ENCODE measurements at regions not wholly inside any gene's neighbourhood (a gene's known extent, or its start where the extent isn't known, plus 50 kb on each side); places are given as distances from the start of the nearest gene placed in this dataset.
A peak's percentile ranks its signal among the peaks of the same experiment; 100 is the strongest.
"Not testable (repeated sequence)": the region's sequence is repeated elsewhere in the genome, so short reads cannot be mapped to it uniquely, and the experiment has no call there.

DNA sequence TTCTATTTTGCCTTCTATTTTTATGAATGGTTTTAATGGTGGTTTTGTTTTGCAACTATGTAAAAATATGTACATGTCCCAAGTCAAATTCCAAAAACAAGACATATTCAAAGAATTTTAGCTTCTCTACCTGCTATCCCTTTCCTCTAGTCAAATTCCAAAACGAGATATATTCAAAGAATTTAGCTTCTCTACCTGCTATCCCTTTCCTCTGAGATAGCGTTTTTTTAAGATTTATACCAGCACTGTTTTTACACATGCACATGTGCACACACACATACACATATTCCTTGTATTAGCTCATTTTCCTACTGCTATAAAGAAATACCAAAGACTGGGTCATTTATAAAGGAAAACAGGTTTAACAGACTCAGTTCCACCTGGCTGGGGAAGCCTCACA is 199.1 kb upstream of the ARL4C start:
- DNase-seq (ENCODE audit: low read depth in 2 of 2), result no peak

DNA sequence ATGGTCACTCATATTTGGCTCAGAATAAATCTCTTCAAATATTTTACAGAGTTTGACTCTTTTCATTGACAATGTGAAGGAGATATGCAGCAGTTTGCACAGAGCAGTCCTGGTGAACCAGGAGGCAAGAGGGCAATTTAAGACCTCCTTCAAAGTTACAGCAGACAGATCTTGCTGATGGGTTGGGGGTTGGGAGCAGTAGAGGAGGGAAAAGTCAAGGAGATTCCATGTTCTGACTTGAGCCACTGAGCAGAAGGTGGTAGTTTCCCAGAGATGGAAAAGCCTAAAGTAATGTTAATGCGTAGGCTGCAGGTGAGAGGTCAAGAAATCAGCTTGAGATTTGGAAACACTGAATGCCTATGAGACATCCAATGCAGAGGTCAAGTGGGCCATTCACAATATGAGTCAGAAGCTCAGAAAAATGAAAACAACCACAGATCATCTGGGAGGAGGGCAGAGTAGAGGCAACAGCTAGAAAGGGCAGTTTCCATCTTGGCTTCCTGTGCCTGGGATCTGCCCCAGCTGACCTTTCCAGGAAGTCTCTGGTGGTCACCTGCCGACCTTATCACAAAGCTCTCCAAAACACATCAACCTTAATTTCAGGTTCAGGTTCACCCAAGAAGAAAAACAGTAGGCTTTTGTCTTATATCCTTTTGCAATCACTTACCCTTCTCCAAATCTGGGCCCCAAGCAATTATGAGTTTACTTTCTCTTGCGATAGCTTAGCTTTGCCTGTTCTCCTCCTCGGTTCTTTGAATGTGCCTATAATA is 197.5 kb upstream of the ARL4C start:
- peak; percentile 14 to 88 for DNase-seq (ENCODE audit: low read depth in 2 of 2)

DNA sequence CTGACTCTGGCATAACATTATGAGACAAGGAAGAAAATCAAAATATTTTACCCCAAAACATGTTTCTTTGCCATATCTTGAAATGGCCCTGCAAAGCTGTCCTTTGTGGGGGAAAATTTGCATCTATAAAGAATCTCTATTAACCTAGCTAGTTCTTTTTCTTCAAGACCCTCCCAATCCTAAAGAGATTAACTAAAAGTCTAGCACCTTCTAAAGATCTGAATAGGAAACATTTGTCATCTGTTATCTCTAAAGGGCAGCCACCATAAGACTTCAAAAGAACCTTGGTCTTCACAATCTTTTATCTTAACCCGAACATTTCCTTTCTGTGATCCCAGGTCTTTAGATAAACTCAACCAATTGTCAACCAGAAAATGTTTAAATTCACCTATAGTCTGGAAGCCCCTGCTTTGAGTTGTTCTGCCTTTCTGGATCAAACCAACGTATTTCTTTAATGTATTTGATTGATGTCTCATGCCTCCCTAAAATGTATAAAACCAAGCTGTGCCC is 196.9 kb upstream of the ARL4C start:
- DNase-seq (ENCODE audit: low read depth in 2 of 2), result not testable (repeated sequence)

DNA sequence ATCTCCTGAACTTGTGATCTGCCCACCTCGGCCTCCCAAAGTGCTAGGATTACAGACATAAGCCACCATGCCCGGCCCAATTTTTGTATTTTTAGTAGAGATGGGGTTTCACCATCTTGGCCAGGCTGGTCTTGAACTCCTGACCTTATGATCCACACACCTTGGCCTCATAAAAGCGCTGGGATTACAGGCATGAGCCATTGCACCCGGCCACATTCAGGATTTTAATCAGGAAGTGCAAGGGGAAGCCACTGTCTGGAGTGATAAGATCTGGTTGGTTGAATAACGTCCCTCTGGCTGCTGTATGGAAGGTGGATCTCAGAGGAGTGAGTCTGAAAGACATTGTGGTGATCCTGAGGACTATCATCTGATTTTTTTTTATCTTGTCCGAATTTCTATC is 196.3 kb upstream of the ARL4C start:
- DNase-seq (ENCODE audit: low read depth in 2 of 2), result peak in 1 of 2 donors; percentile 44

DNA sequence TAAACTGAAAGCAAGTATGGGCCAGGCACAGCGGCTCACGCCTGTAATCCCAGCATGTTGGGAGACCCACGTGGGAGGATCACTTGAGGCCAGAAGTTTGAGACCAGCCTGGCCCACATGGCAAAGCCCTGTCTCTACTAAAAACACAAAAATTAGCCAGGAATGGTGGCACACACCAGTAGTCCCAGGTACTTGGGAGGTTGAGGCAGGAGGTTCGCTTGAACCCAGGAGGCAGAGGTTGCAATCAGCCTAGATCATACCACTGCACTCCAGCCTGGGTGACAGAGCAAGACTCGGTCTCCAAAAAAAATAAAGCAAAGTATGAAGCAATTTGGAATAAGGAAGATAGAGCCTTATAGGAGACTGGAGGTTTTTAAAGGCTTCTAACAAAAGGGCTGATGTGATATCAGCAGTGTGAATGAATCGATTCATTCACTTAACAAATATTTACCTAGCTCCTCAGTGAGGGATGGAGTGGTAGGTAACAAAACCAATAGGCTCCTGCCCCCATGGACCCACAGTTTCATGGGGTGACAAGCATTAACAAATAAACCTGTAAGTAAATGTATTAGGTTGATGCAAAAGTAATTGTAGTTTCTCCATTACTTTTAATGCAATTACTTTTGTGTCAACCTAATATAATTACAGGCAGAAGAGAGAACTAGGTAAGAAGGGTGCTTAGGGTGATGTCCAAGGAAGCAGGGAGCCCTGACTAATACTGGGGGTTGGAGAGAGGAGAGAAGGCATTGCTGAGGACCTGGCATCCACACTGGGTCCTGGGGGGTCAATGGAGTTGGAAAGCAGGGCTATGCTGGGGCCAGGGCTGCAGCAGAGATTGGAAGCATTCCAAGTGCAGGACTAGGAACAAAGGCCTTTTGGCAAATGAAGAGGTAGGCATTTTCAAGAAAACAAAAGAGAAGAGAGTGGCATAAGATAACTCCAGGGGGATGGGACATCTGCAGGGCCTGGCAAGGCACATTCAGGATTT is 195.4 kb upstream of the ARL4C start:
- DNase-seq (ENCODE audit: low read depth in 2 of 2), result no peak

DNA sequence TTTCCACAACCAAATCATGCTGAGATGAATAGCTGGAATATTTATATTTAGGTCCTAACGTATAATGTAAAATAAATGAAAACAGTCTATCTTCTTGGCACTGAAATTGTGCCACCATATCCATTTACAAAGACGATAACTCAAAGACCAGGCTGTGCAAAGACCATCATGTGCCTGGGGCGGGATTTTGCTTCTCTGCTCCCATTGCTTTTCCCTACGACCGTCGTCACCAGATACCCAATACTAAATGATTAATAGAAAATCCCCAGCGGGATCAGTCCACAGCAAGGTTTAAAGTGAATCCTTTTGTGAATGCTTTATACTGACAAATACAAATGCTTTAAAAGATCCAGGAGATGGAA is 194.3 kb upstream of the ARL4C start:
- DNase-seq (ENCODE audit: low read depth in 2 of 2), result no peak

DNA sequence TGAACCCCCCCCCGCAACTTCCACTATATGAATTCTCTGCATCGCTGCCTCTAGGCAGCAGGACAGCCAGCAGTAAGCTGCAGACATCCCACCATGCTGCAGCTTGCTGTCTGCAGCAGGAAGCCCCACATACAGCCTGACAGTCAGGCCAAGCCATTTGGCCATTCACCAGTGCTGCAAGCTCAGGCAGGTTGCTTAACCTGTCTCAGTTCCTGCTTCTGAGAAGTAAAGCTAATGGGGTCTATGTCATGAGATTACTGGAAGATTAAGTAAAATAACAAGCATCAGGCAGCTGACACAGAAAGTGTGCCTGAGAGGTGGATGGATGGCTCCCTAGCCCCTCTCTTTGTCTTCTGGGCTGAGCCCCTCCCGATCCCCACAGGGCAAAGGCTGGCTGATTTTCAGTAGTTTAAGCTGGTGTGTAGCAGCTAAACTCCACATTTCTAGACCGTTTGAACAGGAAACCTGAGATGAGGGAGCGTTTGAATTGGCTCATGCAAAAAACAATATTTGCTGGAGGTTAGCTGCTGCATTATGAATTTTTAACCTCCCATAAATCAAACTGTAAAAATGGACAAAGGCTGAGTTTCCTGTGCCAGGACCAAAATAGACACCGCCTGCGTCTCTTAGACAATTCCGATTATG is 193.8 kb upstream of the ARL4C start:
- DNase-seq (ENCODE audit: low read depth in 2 of 2), result peak; percentile 93 to 96

DNA sequence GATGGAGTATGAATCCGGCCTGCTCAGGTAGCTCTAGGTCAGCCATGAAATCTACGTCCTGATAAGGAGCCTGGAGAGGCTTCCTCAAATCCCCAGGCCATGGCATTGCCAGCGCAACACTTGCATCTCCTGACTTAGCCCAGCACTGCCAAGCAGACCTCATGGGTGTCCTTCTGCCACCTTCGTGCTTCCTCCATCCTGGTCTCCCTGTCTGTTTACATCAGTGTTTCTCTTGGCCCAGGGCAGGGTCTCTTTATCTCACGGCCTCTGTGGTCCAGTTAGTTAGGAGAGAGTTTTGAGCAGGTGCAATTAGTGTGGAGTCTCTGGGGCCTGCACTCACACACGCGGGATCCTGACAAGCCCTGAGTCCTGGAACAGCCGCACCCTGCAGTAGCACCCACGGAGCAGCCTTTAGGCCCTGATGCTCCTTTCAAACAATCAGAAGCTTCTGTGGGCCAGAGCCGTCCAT is 193.1 kb upstream of the ARL4C start:
- no peak for DNase-seq (ENCODE audit: low read depth in 2 of 2)

DNA sequence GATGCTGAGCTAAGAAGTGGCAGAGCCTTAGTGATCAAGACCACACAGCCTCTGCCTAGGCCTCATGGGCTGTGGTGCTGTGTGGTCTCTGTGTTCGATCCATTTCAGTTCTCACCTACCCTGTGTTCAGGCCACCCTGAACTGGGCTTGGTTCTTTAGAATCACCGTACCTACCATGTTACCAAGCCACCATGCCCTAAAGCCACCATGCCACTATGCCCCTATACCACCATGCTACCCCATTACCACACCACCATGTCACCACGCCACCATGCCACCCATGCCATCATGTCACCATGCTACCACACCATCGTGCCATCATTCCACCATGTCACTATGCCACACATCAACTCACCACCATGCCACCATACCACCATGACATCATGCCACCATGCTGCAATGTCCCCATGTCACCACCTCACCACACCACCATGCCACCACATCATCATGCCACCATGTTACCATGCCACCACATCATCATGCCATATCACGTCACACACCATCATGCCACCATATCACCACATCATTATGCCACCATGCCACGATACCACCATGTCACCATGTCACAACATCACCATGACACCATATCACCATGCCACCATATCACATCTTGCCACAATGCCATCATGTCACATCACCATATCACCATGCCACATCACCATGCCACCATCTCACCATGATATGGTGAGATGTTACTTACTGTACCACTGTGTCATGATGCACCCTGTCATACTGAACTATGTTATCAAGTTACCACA is 191.0 kb upstream of the ARL4C start:
- DNase-seq (ENCODE audit: low read depth in 2 of 2), result no peak

DNA sequence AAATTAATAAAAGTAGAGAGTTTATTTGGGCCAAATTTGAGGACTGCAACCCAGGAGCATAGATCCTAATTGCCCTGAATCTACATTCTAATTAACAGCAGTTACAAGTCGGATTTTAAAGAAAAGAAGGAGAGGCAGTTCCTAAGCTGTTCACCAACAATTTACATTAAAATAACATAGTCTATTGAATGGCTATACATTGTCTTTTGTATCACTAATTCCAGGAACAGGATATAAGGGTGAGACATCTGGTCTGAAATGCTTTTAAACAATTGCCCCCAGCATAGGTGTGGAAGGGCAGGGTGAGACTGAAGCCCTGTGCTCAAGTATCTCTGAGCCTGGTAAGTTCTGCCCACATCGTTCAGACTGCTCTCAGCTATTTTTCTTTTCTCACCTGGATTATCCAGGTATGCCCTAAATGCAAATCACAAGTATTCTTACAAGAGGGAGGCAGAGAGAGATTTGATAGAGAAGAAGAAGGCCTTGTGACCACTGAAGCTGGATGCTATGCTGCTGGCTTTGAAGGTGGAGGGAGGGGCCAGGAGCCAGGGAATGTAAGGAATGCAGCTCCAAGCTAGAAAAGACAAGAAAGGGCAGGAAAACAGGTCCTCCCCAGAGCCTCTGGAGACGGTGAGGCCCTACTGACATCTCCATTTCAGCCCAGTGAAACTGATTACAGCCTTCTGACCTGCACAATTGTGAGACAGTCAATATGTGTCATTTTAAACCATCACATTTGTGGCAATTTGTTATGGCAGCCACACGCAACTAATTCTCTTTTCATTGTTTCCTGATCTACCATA is 189.4 kb upstream of the ARL4C start:
- DNase-seq (ENCODE audit: low read depth in 2 of 2), result peak in 1 of 2 donors; percentile 13

DNA sequence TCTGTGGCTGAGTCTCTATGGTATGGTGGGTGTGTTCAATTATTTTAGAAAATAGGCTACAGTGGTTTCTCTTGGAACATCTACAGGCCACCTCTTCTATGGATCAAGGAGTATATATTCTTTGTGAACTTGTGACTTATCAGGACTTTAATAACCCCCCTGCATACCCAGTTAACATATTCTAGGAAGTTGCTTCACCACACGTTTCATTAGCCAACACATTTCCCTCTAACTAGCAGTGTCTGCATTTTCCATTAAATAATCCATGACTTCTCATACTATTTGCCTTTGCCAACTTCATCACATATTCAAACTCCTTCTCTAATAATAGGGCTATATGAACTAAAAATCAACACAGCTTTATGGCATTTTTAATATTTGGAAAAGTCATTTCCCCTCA is 187.6 kb upstream of the ARL4C start:
- DNase-seq (ENCODE audit: low read depth in 2 of 2), result peak in 1 of 2 donors; percentile 44

DNA sequence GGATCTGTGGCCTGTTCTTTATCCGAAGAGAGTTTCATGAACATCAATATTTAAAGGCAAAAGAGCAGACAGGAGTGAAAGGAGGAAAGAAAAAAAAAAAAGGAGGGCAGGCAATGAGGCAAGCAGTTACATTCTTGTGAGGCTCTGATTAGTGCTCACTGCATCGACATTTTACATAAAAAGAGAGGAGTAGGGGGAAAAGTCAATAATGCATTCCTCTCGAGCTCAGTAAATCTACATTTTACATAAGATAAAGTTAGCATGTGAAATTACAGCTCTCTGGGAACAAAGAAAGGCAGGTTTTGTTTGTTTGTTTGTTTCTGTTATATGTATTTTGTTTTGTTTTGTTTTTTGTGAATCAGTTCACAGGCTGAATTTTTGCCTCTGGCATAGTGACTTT is 187.1 kb upstream of the ARL4C start:
- DNase-seq (ENCODE audit: low read depth in 2 of 2), result no peak

DNA sequence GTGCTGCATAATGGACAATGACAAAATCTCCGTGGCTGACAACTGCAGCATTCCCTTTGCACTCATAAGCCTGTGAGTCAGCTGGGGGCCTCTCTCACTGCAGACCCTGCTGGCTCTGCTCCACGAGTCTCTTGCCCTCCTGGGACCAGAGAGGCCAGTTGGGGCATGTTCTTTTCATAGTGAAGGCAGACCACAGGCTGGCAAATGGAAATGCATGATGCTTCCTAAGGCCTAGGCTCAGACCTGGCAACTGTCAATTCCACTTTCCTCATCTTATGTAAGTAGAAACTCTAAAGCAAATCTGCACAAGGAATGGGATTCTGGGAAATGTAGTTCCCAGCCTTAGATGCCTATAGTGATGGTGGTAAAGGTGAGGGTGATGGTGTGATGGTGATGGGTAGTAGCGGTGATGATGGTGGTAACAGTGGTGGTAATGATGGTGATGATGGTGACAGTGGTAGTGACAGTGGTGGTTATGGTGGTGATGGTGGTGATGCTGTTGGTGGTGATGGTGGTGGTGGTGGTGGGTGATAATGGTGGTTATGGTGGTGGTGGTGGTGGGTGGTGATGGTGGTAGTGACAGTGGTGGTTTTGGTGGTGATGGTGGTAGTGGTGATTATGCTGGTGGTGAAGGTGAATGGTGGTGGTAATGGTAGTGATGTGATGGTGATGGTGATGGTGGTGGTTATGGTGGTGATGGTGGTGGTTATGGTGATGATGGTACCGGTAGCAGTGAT is 185.8 kb upstream of the ARL4C start:
- no peak for DNase-seq (ENCODE audit: low read depth in 2 of 2)

DNA sequence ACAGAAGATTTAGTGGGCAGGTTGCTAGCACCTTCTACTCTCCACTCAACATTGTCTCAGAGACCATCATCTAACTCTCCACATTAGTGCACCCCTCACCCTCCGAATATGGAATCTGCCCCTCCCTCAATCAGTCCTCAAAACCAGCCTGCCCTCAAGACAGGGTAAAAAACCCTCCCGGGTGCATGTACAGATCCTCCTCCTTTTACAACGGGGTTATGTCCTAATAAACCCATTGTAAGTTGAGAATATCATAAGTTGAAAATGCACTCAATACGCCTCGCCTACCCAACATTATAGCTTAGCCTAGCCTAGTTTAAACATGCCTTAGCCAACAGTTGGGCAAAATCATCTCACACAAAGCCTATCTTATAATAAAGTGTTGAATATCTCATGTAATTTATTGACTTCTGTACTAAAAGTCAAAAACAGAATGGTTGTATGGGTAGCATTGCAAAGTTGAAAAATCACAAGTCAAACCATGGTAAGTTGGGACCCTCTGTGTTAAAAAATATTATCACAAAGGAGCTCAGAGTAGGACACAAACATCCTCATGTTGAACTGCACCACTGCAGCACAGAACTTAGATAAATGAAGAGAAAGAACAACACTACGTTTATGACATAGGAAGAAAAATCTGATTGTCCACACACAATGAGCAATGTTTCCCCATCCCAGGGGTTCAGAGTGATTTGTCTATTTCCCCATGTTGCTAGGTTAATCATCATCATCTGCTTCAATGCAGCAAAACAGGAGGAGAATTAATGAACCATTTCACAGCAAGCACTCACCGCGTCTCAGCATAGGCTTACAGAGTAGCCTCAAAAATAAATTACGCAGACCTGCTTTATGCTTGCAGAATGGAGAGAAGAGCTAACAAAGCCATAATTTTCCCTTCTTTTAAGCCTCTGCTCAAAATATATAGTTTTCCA is 184.1 kb upstream of the ARL4C start:
- peak in 1 of 2 donors; percentile 12 for DNase-seq (ENCODE audit: low read depth in 2 of 2)

DNA sequence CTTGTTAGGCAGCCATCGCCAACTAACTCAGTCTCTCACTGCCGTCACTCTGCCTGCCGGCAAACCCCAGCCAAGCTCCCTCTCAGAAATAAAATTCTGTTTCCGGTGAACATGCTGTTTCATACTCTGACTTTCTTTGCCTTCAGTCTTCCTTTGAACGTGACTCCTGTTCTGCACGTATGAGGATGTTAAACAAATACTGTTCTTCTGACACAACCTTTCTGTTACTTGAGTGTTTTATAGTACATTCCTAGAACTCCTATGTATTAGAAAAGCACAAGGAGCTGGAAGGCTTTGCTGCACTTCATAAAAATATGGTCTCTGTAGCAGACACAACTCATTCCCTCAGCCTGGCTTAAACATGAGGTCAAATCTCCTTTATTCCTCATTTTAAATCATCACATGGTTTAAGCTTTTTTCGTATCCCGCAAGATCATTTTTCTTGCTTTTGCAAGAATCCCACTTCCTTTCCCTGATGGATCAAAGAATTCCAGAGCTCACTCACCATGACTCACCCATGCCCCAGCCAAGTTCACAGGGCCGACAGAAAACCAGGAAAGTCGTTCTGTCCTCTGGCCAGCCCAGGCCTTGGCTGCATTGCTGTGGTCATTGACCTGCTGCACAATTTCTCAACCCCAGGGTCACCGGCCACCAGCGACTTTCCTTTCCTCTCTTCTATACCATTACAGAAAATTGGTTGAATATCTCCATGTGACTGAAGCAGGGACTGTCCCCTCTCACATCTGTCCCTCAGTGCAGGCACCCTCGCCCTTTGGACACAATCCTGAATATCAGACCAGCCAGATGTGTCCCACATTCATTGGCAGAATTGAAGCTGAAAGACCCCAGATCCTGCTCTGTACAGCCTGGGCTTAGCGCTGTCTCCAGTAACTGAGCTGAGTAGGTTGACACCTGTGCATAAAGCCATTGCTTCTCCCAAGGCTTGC is 183.1 kb upstream of the ARL4C start:
- peak; percentile 74 to 96 for DNase-seq (ENCODE audit: low read depth in 2 of 2)

DNA sequence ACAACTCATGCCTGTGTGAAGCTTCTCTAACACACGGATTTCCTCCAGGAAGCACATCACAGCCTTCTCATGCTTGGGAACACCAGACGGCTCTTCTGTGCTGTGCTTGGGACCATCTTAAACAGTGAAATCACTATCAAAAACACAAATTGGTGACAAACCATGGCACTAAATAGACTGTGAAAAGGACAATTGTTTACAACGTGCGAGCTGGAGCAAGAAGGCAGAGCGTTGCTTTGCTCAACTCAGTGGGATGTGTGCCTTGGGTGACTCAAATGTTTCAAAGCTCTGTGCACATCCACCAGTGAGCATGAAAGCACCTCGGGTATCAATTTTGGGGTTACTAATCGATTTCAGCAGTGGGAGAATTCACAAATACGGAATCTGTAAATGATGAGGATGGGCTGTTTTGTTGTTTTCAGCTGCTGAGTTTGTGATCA is 182.4 kb upstream of the ARL4C start:
- DNase-seq (ENCODE audit: low read depth in 2 of 2), result peak in 1 of 2 donors; percentile 67

DNA sequence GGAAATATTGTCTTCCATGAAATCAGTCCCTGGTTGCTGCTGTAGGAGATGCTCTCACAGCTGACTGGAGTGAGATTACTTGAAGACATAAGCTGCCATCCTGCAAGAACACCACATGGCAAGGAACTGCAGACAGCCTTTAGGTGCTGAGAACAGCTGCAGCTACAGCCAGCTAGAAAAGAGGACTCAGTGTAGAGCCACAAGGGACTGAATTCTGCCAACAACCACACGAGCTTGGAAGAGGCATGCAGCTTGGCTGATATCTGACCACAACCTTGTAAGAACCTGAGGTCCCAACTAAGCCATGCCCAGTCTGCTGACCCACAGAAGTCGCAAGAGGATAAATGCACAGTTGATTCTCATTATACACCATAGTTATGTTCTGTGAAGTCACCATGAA is 181.8 kb upstream of the ARL4C start:
- peak in 1 of 2 donors; percentile 12 for DNase-seq (ENCODE audit: low read depth in 2 of 2)

All from lung microvascular endothelial cell (primary cell).